ENCODE measurements at regions not wholly inside any gene's neighbourhood (a gene's known extent, or its start where the extent isn't known, plus 50 kb on each side); places are given as distances from the start of the nearest gene placed in this dataset.

- TF ChIP-seq POLR2A (IDR thresholded peaks at IDR 0.05) = no peak
- no peak for TF ChIP-seq CTCF (IDR thresholded peaks at IDR 0.05)
- no peak for TF ChIP-seq EP300 (IDR thresholded peaks at IDR 0.05)
- no peak overlapping the region for H3K27ac ChIP-seq
- H3K36me3 ChIP-seq = no peaks in the 10 kb centered on the region
- H3K9me3 ChIP-seq = peaks cover 0 to 5% (median under 1%) of the 10 kb centered on the region in 4 donors
- DNase-seq (ENCODE audit: low spot score in 2 of 2) = no peak
- no peaks in the 10 kb centered on the region for H3K27me3 ChIP-seq
- H3K4me3 ChIP-seq = no peak overlapping the region
- H3K4me1 ChIP-seq = no peaks in the 10 kb centered on the region
- WGBS, 2 donors = 77 to 86% methylated on average over 1 of the region's 1 CpG
Observed at GRCh38 chr13:62613819-62614218, 1198.2 kb upstream of the PCDH20 start.

- Histone ChIP-seq H3K36me3 (no peaks in the 10 kb centered on the region), H3K9me3 (peaks cover 0 to 3% (median 0%) of the 10 kb centered on the region in 4 donors), H3K27me3 (no peaks in the 10 kb centered on the region), H3K4me1 (no peaks in the 10 kb centered on the region), H3K4me3 (no peak overlapping the region), H3K27ac (no peak overlapping the region)
- no peak for DNase-seq (ENCODE audit: low spot score in 2 of 2)
- TF ChIP-seq POLR2A (IDR thresholded peaks at IDR 0.05) (no peak), CTCF (IDR thresholded peaks at IDR 0.05) (no peak), EP300 (IDR thresholded peaks at IDR 0.05) (no peak)
- WGBS, 2 donors = 83 to 95% methylated on average over 2 of the region's 2 CpGs
Observed at GRCh38 chr13:62611343-62611742, 1195.7 kb upstream of the PCDH20 start.

GRCh38 chr13:62598708-62599107 is 1183.1 kb upstream of the PCDH20 start:
- no peaks in the 10 kb centered on the region for H3K27me3 ChIP-seq
- TF ChIP-seq POLR2A (IDR thresholded peaks at IDR 0.05) (no peak), CTCF (IDR thresholded peaks at IDR 0.05) (no peak), EP300 (IDR thresholded peaks at IDR 0.05) (no peak)
- no peaks in the 10 kb centered on the region for H3K4me1 ChIP-seq
- no peak for DNase-seq (ENCODE audit: low spot score in 2 of 2)
- H3K9me3 ChIP-seq = no peaks in the 10 kb centered on the region
- no peaks in the 10 kb centered on the region for H3K36me3 ChIP-seq
- H3K27ac ChIP-seq = no peak overlapping the region
- no peak overlapping the region for H3K4me3 ChIP-seq
- WGBS, 2 donors = 54 to 59% methylated on average over 5 of the region's 5 CpGs

- no peak overlapping the region for H3K27ac ChIP-seq
- no peaks in the 10 kb centered on the region for H3K36me3 ChIP-seq
- H3K27me3 ChIP-seq = no peaks in the 10 kb centered on the region
- TF ChIP-seq CTCF (IDR thresholded peaks at IDR 0.05) = no peak
- no peak for TF ChIP-seq EP300 (IDR thresholded peaks at IDR 0.05)
- TF ChIP-seq POLR2A (IDR thresholded peaks at IDR 0.05) = no peak
- no peaks in the 10 kb centered on the region for H3K9me3 ChIP-seq
- no peak overlapping the region for H3K4me3 ChIP-seq
- no peaks in the 10 kb centered on the region for H3K4me1 ChIP-seq
- DNase-seq (ENCODE audit: low spot score in 2 of 2) = no peak
Observed at GRCh38 chr13:62595976-62596375, 1180.3 kb upstream of the PCDH20 start.

- no peaks in the 10 kb centered on the region for H3K36me3 ChIP-seq
- H3K9me3 ChIP-seq = no peaks in the 10 kb centered on the region
- H3K27me3 ChIP-seq = no peaks in the 10 kb centered on the region
- H3K27ac ChIP-seq = no peak overlapping the region
- no peaks in the 10 kb centered on the region for H3K4me1 ChIP-seq
- TF ChIP-seq CTCF (IDR thresholded peaks at IDR 0.05) (no peak), EP300 (IDR thresholded peaks at IDR 0.05) (no peak), POLR2A (IDR thresholded peaks at IDR 0.05) (no peak)
- H3K4me3 ChIP-seq = no peak overlapping the region
- WGBS, 2 donors = 61 to 63% methylated on average over 2 of the region's 2 CpGs
- DNase-seq (ENCODE audit: low spot score in 2 of 2) = no peak
Observed at GRCh38 chr13:62593804-62594203, 1178.2 kb upstream of the PCDH20 start.
